Left lung (tissue), 4 donors: ENCODE measurements at regions not wholly inside any gene's neighbourhood (a gene's known extent, or its start where the extent isn't known, plus 50 kb on each side); places are given as distances from the start of the nearest gene placed in this dataset.

Experiments
- ATAC-seq: fragments of 200-7000 bp; cut with Tn5 transposase; one replicate; pipeline ENCODE4 v1.9.1; 2020; ENCODE audit warnings: moderate library complexity
- DNase-seq, 4 donors: peaks; one replicate each; pipeline ENCODE4 v3.0.0-alpha.2; 2013 to 2020
- H3K27ac ChIP-seq, 2 donors: fragments of 200-600 bp; sonication (generic) in 1 of 2; one replicate each; pipeline versions ENCODE4 v1.5.0 to v1.8.0; 2020 to 2021
- H3K27me3 ChIP-seq, 2 donors: fragments of 200-600 bp; sonication (generic) in 1 of 2; one replicate each; pipeline versions ENCODE4 v1.5.0 to v1.8.0; 2020 to 2021
- H3K36me3 ChIP-seq, 2 donors: fragments of 200-600 bp; sonication (generic) in 1 of 2; one replicate each; pipeline versions ENCODE4 v1.5.0 to v1.8.0; 2020 to 2021
- H3K4me1 ChIP-seq, 2 donors: fragments of 200-600 bp; one replicate each; pipeline ENCODE4 v1.8.0; 2021
- H3K4me3 ChIP-seq, 2 donors: fragments of 200-600 bp; sonication (generic) in 1 of 2; one replicate each; pipeline versions ENCODE4 v1.5.0 to v1.8.0; 2020 to 2021; ENCODE audit warnings: mild to moderate bottlenecking in 1 of 2
- H3K9me3 ChIP-seq, 2 donors: fragments of 200-600 bp; sonication (generic) in 1 of 2; one replicate each; pipeline versions ENCODE4 v1.5.0 to v1.8.0; 2020 to 2021
- intact Hi-C, 2 donors: fragments of 100-400 bp; cut with DNase I; formaldehyde crosslinking; loops; one replicate each; pipeline versions ENCODE4 v1.11.2 to v1.14.2; 2022
- TF ChIP-seq, protein P1 (sequence below), 2 donors: fragments of 200-600 bp; sonication (generic) in 1 of 2; IDR thresholded peaks; one replicate each; pipeline versions ENCODE4 v1.5.0 to v1.8.0; 2021; ENCODE audit warnings: antibody characterized with exemption in 2 of 2
- donor health status: DM: no; HTN: yes; CAD: no.
- donor health status: DM: no; HTN: no; CAD: no.

- intact Hi-C loops, result no loop called here
- ATAC-seq (no peak), DNase-seq (no peak)
- Histone ChIP-seq H3K4me1 (no peaks in the 10 kb centered on the region), H3K4me3 (no peak overlapping the region), H3K27ac (no peak overlapping the region), H3K36me3 (no peaks in the 10 kb centered on the region), H3K9me3 (no peaks in the 10 kb centered on the region), H3K27me3 (no peaks in the 10 kb centered on the region)
- TF ChIP-seq, protein P1, sequence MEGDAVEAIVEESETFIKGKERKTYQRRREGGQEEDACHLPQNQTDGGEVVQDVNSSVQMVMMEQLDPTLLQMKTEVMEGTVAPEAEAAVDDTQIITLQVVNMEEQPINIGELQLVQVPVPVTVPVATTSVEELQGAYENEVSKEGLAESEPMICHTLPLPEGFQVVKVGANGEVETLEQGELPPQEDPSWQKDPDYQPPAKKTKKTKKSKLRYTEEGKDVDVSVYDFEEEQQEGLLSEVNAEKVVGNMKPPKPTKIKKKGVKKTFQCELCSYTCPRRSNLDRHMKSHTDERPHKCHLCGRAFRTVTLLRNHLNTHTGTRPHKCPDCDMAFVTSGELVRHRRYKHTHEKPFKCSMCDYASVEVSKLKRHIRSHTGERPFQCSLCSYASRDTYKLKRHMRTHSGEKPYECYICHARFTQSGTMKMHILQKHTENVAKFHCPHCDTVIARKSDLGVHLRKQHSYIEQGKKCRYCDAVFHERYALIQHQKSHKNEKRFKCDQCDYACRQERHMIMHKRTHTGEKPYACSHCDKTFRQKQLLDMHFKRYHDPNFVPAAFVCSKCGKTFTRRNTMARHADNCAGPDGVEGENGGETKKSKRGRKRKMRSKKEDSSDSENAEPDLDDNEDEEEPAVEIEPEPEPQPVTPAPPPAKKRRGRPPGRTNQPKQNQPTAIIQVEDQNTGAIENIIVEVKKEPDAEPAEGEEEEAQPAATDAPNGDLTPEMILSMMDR (IDR thresholded peaks at IDR 0.05), result no peak
Observed at GRCh38 chr14:55764784-55765183, 184.8 kb downstream of the KTN1 start.

DNA sequence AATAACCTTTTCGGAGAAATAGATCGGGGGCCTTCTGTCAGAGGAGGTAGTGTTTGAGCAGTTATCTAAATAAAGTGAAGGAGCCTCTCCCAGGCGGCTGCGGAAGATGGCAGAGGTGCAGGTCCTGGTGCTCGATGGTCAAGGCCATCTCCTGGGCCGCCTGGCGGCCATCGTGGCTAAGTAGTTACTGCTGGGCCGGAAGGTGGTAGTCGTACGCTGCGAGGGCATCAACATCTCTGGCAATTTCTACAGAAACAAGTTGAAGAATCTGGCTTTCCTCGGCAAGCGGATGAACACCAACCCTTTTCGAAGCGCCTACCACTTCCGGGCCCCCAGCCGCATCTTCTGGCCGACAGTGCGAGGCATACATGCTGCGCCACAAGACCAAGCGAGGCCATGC is 186.1 kb downstream of the KTN1 start:
- intact Hi-C loops, result no loop called here
- DNase-seq (no peak), ATAC-seq (no peak)
- no peaks in the 10 kb centered on the region for H3K36me3 ChIP-seq
- TF ChIP-seq, protein P1 (IDR thresholded peaks at IDR 0.05), result no peak
- no peak overlapping the region for H3K4me3 ChIP-seq
- no peaks in the 10 kb centered on the region for H3K27me3 ChIP-seq
- H3K4me1 ChIP-seq, result no peaks in the 10 kb centered on the region
- H3K9me3 ChIP-seq, result no peaks in the 10 kb centered on the region
- no peak overlapping the region for H3K27ac ChIP-seq

GRCh38 chr14:55767286-55767685 is 187.3 kb downstream of the KTN1 start:
- ATAC-seq (no peak), DNase-seq (no peak)
- H3K4me1 ChIP-seq, result no peaks in the 10 kb centered on the region
- H3K27me3 ChIP-seq, result no peaks in the 10 kb centered on the region
- TF ChIP-seq, protein P1 (IDR thresholded peaks at IDR 0.05), result no peak
- intact Hi-C loops, result no loop called here
- no peak overlapping the region for H3K4me3 ChIP-seq
- no peaks in the 10 kb centered on the region for H3K9me3 ChIP-seq
- no peak overlapping the region for H3K27ac ChIP-seq
- H3K36me3 ChIP-seq, result no peaks in the 10 kb centered on the region

DNA sequence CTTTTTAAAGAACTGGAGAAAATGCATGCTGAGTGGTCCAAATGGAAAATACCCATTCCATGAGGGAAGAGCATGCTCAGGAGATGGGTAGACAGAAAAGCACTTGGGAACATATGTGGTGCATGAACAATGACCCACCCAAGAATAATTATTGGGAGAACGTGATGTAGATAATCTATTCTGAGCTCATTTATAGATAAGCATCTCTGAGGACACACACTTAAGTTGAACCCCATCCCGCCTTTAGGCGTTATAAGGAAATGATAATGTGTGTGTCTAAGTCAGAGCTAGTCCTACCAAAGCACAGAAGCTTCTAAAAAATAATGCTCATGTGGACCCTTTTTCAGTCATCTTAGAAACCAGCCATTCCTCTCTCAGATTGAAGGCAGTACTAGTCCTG is 189.9 kb downstream of the KTN1 start:
- H3K9me3 ChIP-seq, result no peaks in the 10 kb centered on the region
- H3K4me3 ChIP-seq, result no peak overlapping the region
- TF ChIP-seq, protein P1 (IDR thresholded peaks at IDR 0.05), result no peak
- H3K27me3 ChIP-seq, result no peaks in the 10 kb centered on the region
- no peaks in the 10 kb centered on the region for H3K4me1 ChIP-seq
- no peak overlapping the region for H3K27ac ChIP-seq
- H3K36me3 ChIP-seq, result no peaks in the 10 kb centered on the region
- DNase-seq (no peak), ATAC-seq (no peak)
- intact Hi-C loops, result no loop called here

DNA sequence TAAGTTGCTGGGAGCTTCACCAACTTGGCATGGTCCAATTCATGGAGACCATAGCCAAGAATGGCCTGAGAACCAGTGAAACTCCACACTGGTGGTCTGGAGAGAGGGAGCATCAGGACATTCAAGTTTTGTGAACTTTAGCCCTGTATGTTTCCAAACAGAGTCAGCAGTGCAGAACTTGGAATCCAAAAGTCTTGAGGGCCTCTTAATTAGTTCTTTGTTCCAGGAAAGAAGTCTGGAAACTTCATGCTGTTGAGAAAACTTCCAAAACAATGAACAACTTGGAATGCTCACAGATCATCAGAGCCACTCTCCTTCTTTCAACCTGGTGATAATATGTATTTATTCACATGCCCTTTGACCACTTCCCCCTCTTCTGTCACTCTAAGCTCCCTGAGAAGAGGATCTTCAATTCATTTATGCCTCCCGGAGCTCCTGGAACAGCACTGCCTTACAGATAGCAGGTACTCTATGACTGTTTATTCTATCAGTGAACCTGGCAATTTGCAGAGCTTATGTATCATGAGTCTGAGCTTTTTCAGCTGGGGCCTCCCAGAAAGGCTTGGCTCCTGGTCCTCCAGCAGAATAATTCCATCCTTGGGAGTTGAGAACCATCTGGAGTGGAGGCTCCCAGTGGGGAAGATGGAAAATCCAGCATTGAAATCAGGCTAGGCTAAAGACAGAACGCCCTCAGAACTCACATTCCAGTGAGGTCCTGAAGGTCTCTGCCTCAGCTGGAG is 191.4 kb downstream of the KTN1 start:
- no peaks in the 10 kb centered on the region for H3K4me1 ChIP-seq
- DNase-seq (no peak), ATAC-seq (no peak)
- H3K27ac ChIP-seq, result no peak overlapping the region
- H3K9me3 ChIP-seq, result no peaks in the 10 kb centered on the region
- no peaks in the 10 kb centered on the region for H3K36me3 ChIP-seq
- TF ChIP-seq, protein P1 (IDR thresholded peaks at IDR 0.05), result no peak
- no peak overlapping the region for H3K4me3 ChIP-seq
- intact Hi-C loops, result no loop called here
- no peaks in the 10 kb centered on the region for H3K27me3 ChIP-seq
